ENCODE measurements at regions not wholly inside any gene's neighbourhood (a gene's known extent, or its start where the extent isn't known, plus 50 kb on each side); places are given as distances from the start of the nearest gene placed in this dataset.

DNA sequence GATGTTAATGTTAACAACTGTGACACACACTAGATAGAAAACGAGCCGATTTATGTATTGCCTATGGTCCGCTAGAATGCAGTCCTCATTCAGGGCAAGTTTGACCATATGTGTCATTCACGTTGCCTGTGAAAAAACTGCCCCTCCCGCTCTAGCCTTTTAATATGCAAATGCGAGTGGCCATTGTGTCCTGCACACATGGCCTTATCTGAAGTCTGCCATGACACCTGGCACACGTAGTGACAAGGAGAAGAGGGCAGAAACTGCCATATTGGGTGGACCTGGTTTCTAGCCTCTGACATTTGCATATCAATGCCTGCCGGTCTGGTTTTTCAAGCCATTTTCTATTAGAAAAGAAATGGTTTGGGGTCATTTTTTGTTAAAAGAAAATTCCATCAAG is 303.3 kb upstream of the TECRL start:
- H3K4me3 ChIP-seq: no peak overlapping the region
- no peaks in the 10 kb centered on the region for H3K36me3 ChIP-seq (ENCODE audit: control insufficient read depth in 4 of 4, insufficient read depth in 4 of 4, low read length in 4 of 4)
- DNase-seq (no peak), ATAC-seq (ENCODE audit: insufficient read depth, low FRiP score) (no peak)
- no peak for TF ChIP-seq CTCF (IDR thresholded peaks at IDR 0.05; ENCODE audit: control extremely low read depth, extremely low read depth)
- no peaks in the 10 kb centered on the region for H3K4me1 ChIP-seq (ENCODE audit: control insufficient read depth in 5 of 5, insufficient read depth in 5 of 5, low read length in 5 of 5)
- no peak overlapping the region for H3K9ac ChIP-seq (ENCODE audit: insufficient read depth in 1 of 2, low read length in 2 of 2)
- no peaks in the 10 kb centered on the region for H3K9me3 ChIP-seq (ENCODE audit: control insufficient read depth in 4 of 4, insufficient read depth in 3 of 4, low read length in 3 of 4)
- H3K27ac ChIP-seq (ENCODE audit: low read depth in 1 of 2, low read length in 1 of 2): no peak overlapping the region
- 82 to 86% methylated on average over 8 of the region's 8 CpGs for WGBS, 2 donors
- H3K27me3 ChIP-seq (ENCODE audit: control insufficient read depth in 3 of 3, insufficient read depth in 3 of 3, low read length in 2 of 3): no peaks in the 10 kb centered on the region

- ATAC-seq (ENCODE audit: insufficient read depth, low FRiP score) (no peak), DNase-seq (no peak)
- TF ChIP-seq CTCF (IDR thresholded peaks at IDR 0.05; ENCODE audit: control extremely low read depth, extremely low read depth): no peak
- no peak overlapping the region for H3K27ac ChIP-seq (ENCODE audit: low read depth in 1 of 2, low read length in 1 of 2)
- no peaks in the 10 kb centered on the region for H3K9me3 ChIP-seq (ENCODE audit: control insufficient read depth in 4 of 4, insufficient read depth in 3 of 4, low read length in 3 of 4)
- H3K4me1 ChIP-seq (ENCODE audit: control insufficient read depth in 5 of 5, insufficient read depth in 5 of 5, low read length in 5 of 5): no peaks in the 10 kb centered on the region
- no peak overlapping the region for H3K9ac ChIP-seq (ENCODE audit: insufficient read depth in 1 of 2, low read length in 2 of 2)
- 87 to 96% methylated on average over 3 of the region's 3 CpGs for WGBS, 2 donors
- H3K36me3 ChIP-seq (ENCODE audit: control insufficient read depth in 4 of 4, insufficient read depth in 4 of 4, low read length in 4 of 4): no peaks in the 10 kb centered on the region
- no peaks in the 10 kb centered on the region for H3K27me3 ChIP-seq (ENCODE audit: control insufficient read depth in 3 of 3, insufficient read depth in 3 of 3, low read length in 2 of 3)
- H3K4me3 ChIP-seq: no peak overlapping the region
Observed at GRCh38 chr4:64705989-64706388, 296.7 kb upstream of the TECRL start.

DNA sequence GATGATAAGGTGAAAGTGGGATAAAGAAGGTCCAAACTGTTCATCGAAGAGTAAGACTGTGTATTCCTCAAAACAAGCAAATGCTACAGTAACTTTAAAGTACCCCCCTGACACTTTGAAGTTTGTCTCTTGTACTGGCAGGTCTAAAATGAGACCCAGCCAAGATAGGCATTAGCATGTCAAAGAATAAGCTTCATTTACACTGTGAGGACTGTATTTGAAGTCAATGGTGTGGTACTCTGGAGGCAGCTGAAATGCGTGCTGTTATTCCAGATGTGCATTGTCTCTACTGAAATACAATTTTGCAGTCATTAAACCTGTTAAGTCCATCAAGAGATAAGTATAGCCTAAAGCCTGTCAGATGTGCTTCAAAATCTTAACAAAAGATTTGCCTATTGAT is 288.9 kb upstream of the TECRL start:
- 82 to 85% methylated on average over 2 of the region's 2 CpGs for WGBS, 2 donors
- DNase-seq (no peak), ATAC-seq (ENCODE audit: insufficient read depth, low FRiP score) (no peak)
- H3K4me1 ChIP-seq (ENCODE audit: control insufficient read depth in 5 of 5, insufficient read depth in 5 of 5, low read length in 5 of 5): no peaks in the 10 kb centered on the region
- TF ChIP-seq CTCF (IDR thresholded peaks at IDR 0.05; ENCODE audit: control extremely low read depth, extremely low read depth): no peak
- H3K4me3 ChIP-seq: no peak overlapping the region
- H3K9me3 ChIP-seq (ENCODE audit: control insufficient read depth in 4 of 4, insufficient read depth in 3 of 4, low read length in 3 of 4): no peaks in the 10 kb centered on the region
- H3K9ac ChIP-seq (ENCODE audit: insufficient read depth in 1 of 2, low read length in 2 of 2): no peak overlapping the region
- H3K36me3 ChIP-seq (ENCODE audit: control insufficient read depth in 4 of 4, insufficient read depth in 4 of 4, low read length in 4 of 4): no peaks in the 10 kb centered on the region
- no peaks in the 10 kb centered on the region for H3K27me3 ChIP-seq (ENCODE audit: control insufficient read depth in 3 of 3, insufficient read depth in 3 of 3, low read length in 2 of 3)
- no peak overlapping the region for H3K27ac ChIP-seq (ENCODE audit: low read depth in 1 of 2, low read length in 1 of 2)

- Histone ChIP-seq H3K9ac (ENCODE audit: insufficient read depth in 1 of 2, low read length in 2 of 2) (no peak overlapping the region), H3K4me3 (no peak overlapping the region), H3K36me3 (ENCODE audit: control insufficient read depth in 4 of 4, insufficient read depth in 4 of 4, low read length in 4 of 4) (no peaks in the 10 kb centered on the region), H3K9me3 (ENCODE audit: control insufficient read depth in 4 of 4, insufficient read depth in 3 of 4, low read length in 3 of 4) (peaks cover 0 to 10% (median 0%) of the 10 kb centered on the region in 4 donors), H3K4me1 (ENCODE audit: control insufficient read depth in 5 of 5, insufficient read depth in 5 of 5, low read length in 5 of 5) (no peaks in the 10 kb centered on the region), H3K27ac (ENCODE audit: low read depth in 1 of 2, low read length in 1 of 2) (no peak overlapping the region), H3K27me3 (ENCODE audit: control insufficient read depth in 3 of 3, insufficient read depth in 3 of 3, low read length in 2 of 3) (no peaks in the 10 kb centered on the region)
- DNase-seq: no peak
- 85 to 87% methylated on average over 4 of the region's 4 CpGs for WGBS, 2 donors
- ATAC-seq (ENCODE audit: insufficient read depth, low FRiP score): no peak
- no peak for TF ChIP-seq CTCF (IDR thresholded peaks at IDR 0.05; ENCODE audit: control extremely low read depth, extremely low read depth)
Observed at GRCh38 chr4:64682946-64683345, 273.7 kb upstream of the TECRL start.
